HepG2 (cell line): ENCODE measurements at regions not wholly inside any gene's neighbourhood (a gene's known extent, or its start where the extent isn't known, plus 50 kb on each side); places are given as distances from the start of the nearest gene placed in this dataset.

Experiments used
- CREBL2 ChIP-seq: sonication (generic); formaldehyde crosslinking; IDR thresholded peaks from 2 replicates; pipeline ENCODE4 v1.8.1; 2023; ENCODE audit warnings: missing genetic modification reagents, mild to moderate bottlenecking, borderline replicate concordance
- ESRRA ChIP-seq: sonication (generic); formaldehyde crosslinking; IDR thresholded peaks from 2 replicates; pipeline ENCODE4 v1.5.1; 2020; ENCODE audit warnings: mild to moderate bottlenecking, low read depth, missing genetic modification reagents
- EZH2 ChIP-seq: conservative IDR thresholded peaks from 2 replicates; pipeline ENCODE4 v1.6.1; 2012; ENCODE audit warnings: mild to moderate bottlenecking, low read depth, low read length, moderate library complexity
- FUBP1 ChIP-seq: sonication (generic); formaldehyde crosslinking; IDR thresholded peaks from 2 replicates; pipeline ENCODE4 v1.5.1; 2020; ENCODE audit warnings: missing genetic modification reagents, mild to moderate bottlenecking, borderline replicate concordance
- MIER3 ChIP-seq: IDR thresholded peaks from 2 replicates; pipeline ENCODE4 v1.6.1; 2016; ENCODE audit warnings: missing compliant biosample characterization, borderline replicate concordance
- PAF1 ChIP-seq: IDR thresholded peaks from 2 replicates; pipeline ENCODE4 v1.6.1; 2016; ENCODE audit warnings: missing genetic modification reagents, missing compliant biosample characterization
- PHB2 ChIP-seq: fragments of 450-650 bp; IDR thresholded peaks from 2 replicates; pipeline ENCODE4 v1.6.1; 2018; ENCODE audit not compliant: partially characterized antibody
- SOX5 ChIP-seq: IDR thresholded peaks from 2 replicates; pipeline ENCODE4 v1.6.1; 2016; ENCODE audit warnings: borderline replicate concordance
- THAP11 ChIP-seq: IDR thresholded peaks from 2 replicates; pipeline ENCODE4 v1.6.1; 2016; ENCODE audit warnings: missing biosample characterization, missing genetic modification reagents
- TRIM24 ChIP-seq: sonication (generic); formaldehyde crosslinking; IDR thresholded peaks from 2 replicates; pipeline ENCODE4 v1.8.0; 2022; ENCODE audit warnings: mild to moderate bottlenecking, missing genetic modification reagents
- ZNF318 ChIP-seq: sonication (generic); formaldehyde crosslinking; IDR thresholded peaks from 2 replicates; pipeline ENCODE4 v1.4.0; 2020; ENCODE audit warnings: mild to moderate bottlenecking, missing genetic modification reagents
- ZNF530 ChIP-seq: sonication (generic); formaldehyde crosslinking; IDR thresholded peaks from 2 replicates; pipeline ENCODE4 v1.5.0; 2020; ENCODE audit warnings: low read depth, mild to moderate bottlenecking, missing genetic modification reagents
- ZNF574 ChIP-seq: sonication (generic); formaldehyde crosslinking; IDR thresholded peaks from 2 replicates; pipeline ENCODE4 v1.4.0; 2020; ENCODE audit warnings: missing genetic modification reagents
- ZNF580 ChIP-seq: IDR thresholded peaks from 2 replicates; pipeline ENCODE4 v1.6.1; 2016; ENCODE audit warnings: low read depth, borderline replicate concordance
- ZNF7 ChIP-seq: IDR thresholded peaks from 2 replicates; pipeline ENCODE4 v1.6.1; 2016; ENCODE audit warnings: missing biosample characterization, missing genetic modification reagents
- ZNF879 ChIP-seq: sonication (generic); formaldehyde crosslinking; IDR thresholded peaks from 2 replicates; pipeline ENCODE4 v1.8.1; 2023; ENCODE audit warnings: missing genetic modification reagents

- TF ChIP-seq ZNF318 (CRISPR knock-in tag) (no peak), ZNF574 (CRISPR knock-in tag) (no peak), EZH2 (no peak), ZNF580 (CRISPR knock-in tag) (no peak), THAP11 (CRISPR knock-in tag) (0 out of 2 replicates have a peak, but pooled peaks have one; percentile 3), ZNF879 (0 out of 2 replicates have a peak, but pooled peaks have one; percentile 47), PHB2 (no peak), PAF1 (CRISPR knock-in tag) (no peak), ZNF7 (CRISPR knock-in tag) (no peak), ZNF530 (CRISPR knock-in tag) (no peak), ESRRA (CRISPR knock-in tag) (no peak), FUBP1 (CRISPR knock-in tag) (no peak), CREBL2 (CRISPR knock-in tag) (no peak), MIER3 (CRISPR knock-in tag) (no peak), SOX5 (peak; percentile 69; the same call in 1 of the 2 replicates), TRIM24 (CRISPR knock-in tag) (no peak)
Measured at GRCh38 chr6:26205625-26206574, 118.7 kb downstream of the HFE start (continued).
